HEK293 (cell line): ENCODE measurements at regions not wholly inside any gene's neighbourhood (a gene's known extent, or its start where the extent isn't known, plus 50 kb on each side); places are given as distances from the start of the nearest gene placed in this dataset.

ENCODE experiments used
- CTCF ChIA-PET: fragments of 350-600 bp; formaldehyde crosslinking; extraction: SDS; loops from one replicate; lab custom pipeline; 2021; ENCODE audit warnings: antibody characterized with exemption; lab: Yijun Ruan, JAX
- POLR2A ChIA-PET: fragments of 300-600 bp; formaldehyde crosslinking; extraction: SDS; loops from one replicate; lab custom pipeline; 2020; ENCODE audit warnings: antibody characterized with exemption, inconsistent platforms; lab: Yijun Ruan, JAX
- H3K27ac ChIP-seq: fragments of 200-500 bp; sonication (Bioruptor generic); 2 replicates; pipeline ENCODE4 v1.5.1; 2014; ENCODE audit warnings: low read depth, low read length, control low read depth, inconsistent platforms; ENCODE audit errors: extremely low read depth
- H3K36me3 ChIP-seq, 2 experiments: fragments of 200-500 bp in 1 of 2; sonication (Bioruptor generic) in 1 of 2; 1 replicate in 1 of 2; 2 replicates in 1 of 2; pipeline ENCODE4 v1.5.1; 2014 to 2017; ENCODE audit warnings: inconsistent platforms in 2 of 2, low read length in 2 of 2; ENCODE audit not compliant: control insufficient read depth in 2 of 2, insufficient read depth in 1 of 2
- H3K4me1 ChIP-seq: fragments of 200-500 bp; sonication (Bioruptor generic); 2 replicates; pipeline ENCODE4 v1.5.1; 2014; ENCODE audit warnings: mild to moderate bottlenecking, low read length, inconsistent platforms; ENCODE audit not compliant: control insufficient read depth, insufficient read depth
- H3K4me3 ChIP-seq: 2 replicates; pipeline ENCODE4 v1.5.1; 2011; ENCODE audit warnings: low read depth, mild to moderate bottlenecking, control low read depth, low read length, moderate library complexity
- H3K9me3 ChIP-seq: fragments of 200-500 bp; sonication (Bioruptor generic); 2 replicates; pipeline ENCODE4 v1.5.1; 2014; ENCODE audit warnings: low read depth, low read length, inconsistent platforms; ENCODE audit not compliant: control insufficient read depth, insufficient read depth
- GLI2 ChIP-seq: fragments of 450-650 bp; formaldehyde crosslinking; IDR thresholded peaks from 2 replicates; pipeline ENCODE4; 2017; ENCODE audit warnings: missing biosample characterization, missing genetic modification characterization, low read depth, borderline replicate concordance
- KLF10 ChIP-seq: fragments of 450-650 bp; IDR thresholded peaks from 2 replicates; pipeline ENCODE4 v1.5.1; 2018; ENCODE audit warnings: missing biosample characterization, mild to moderate bottlenecking, missing genetic modification characterization
- KLF16 ChIP-seq: fragments of 450-650 bp; formaldehyde crosslinking; IDR thresholded peaks from 2 replicates; pipeline ENCODE4 v1.5.1; 2017; ENCODE audit warnings: missing biosample characterization, missing genetic modification characterization
- OVOL3 ChIP-seq: fragments of 450-650 bp; formaldehyde crosslinking; IDR thresholded peaks from 2 replicates; pipeline ENCODE4 v1.5.1; 2016; ENCODE audit warnings: missing biosample characterization, missing genetic modification characterization
- ZBTB21 ChIP-seq: fragments of 450-650 bp; formaldehyde crosslinking; IDR thresholded peaks from 2 replicates; pipeline ENCODE4 v1.5.1; 2017; ENCODE audit warnings: missing biosample characterization, missing genetic modification characterization
- ZNF341 ChIP-seq: fragments of 450-650 bp; formaldehyde crosslinking; IDR thresholded peaks from 2 replicates; pipeline ENCODE4; 2016; ENCODE audit warnings: low read depth, missing biosample characterization, missing genetic modification characterization
- ZNF433 ChIP-seq: fragments of 450-650 bp; formaldehyde crosslinking; IDR thresholded peaks from 2 replicates; pipeline ENCODE4 v1.5.1; 2016; ENCODE audit warnings: missing biosample characterization, missing genetic modification characterization, low read depth
- ZNF473 ChIP-seq: fragments of 450-650 bp; formaldehyde crosslinking; IDR thresholded peaks from 2 replicates; pipeline ENCODE4 v1.5.1; 2017; ENCODE audit warnings: missing biosample characterization, missing genetic modification characterization
- ZNF48 ChIP-seq: fragments of 450-650 bp; formaldehyde crosslinking; IDR thresholded peaks from 2 replicates; pipeline ENCODE4 v1.5.1; 2016; ENCODE audit warnings: missing biosample characterization, missing genetic modification characterization
- ZNF658 ChIP-seq: fragments of 450-650 bp; formaldehyde crosslinking; IDR thresholded peaks from 2 replicates; pipeline ENCODE4; 2016; ENCODE audit warnings: missing biosample characterization, missing genetic modification characterization
- ZNF707 ChIP-seq: fragments of 450-650 bp; formaldehyde crosslinking; IDR thresholded peaks from 2 replicates; pipeline ENCODE4 v1.5.1; 2016; ENCODE audit warnings: missing biosample characterization, missing genetic modification characterization
- TF ChIP-seq, protein P1 (sequence below): fragments of 450-650 bp; formaldehyde crosslinking; IDR thresholded peaks from 2 replicates; pipeline ENCODE4 v1.5.1; 2016; ENCODE audit warnings: missing biosample characterization, missing genetic modification characterization
- TF ChIP-seq, protein P2 (sequence below): fragments of 450-650 bp; formaldehyde crosslinking; IDR thresholded peaks from 2 replicates; pipeline ENCODE4 v1.5.1; 2016; ENCODE audit warnings: missing biosample characterization, missing genetic modification characterization
- TF ChIP-seq, protein P3 (sequence below): fragments of 450-650 bp; formaldehyde crosslinking; IDR thresholded peaks from 2 replicates; pipeline ENCODE4 v1.5.1; 2016; ENCODE audit warnings: missing biosample characterization, missing genetic modification characterization
- TF ChIP-seq, protein P4 (sequence below): fragments of 450-650 bp; formaldehyde crosslinking; IDR thresholded peaks from 2 replicates; pipeline ENCODE4 v1.5.1; 2016; ENCODE audit warnings: missing biosample characterization, missing genetic modification characterization
- TF ChIP-seq, protein P5 (sequence below): fragments of 450-650 bp; formaldehyde crosslinking; IDR thresholded peaks from 2 replicates; pipeline ENCODE4 v1.5.1; 2016; ENCODE audit warnings: missing biosample characterization, missing genetic modification characterization
- TF ChIP-seq, protein P6 (sequence below): fragments of 450-650 bp; formaldehyde crosslinking; IDR thresholded peaks from 2 replicates; pipeline ENCODE4 v1.5.1; 2016; ENCODE audit warnings: missing biosample characterization, missing genetic modification characterization, low read depth

DNA sequence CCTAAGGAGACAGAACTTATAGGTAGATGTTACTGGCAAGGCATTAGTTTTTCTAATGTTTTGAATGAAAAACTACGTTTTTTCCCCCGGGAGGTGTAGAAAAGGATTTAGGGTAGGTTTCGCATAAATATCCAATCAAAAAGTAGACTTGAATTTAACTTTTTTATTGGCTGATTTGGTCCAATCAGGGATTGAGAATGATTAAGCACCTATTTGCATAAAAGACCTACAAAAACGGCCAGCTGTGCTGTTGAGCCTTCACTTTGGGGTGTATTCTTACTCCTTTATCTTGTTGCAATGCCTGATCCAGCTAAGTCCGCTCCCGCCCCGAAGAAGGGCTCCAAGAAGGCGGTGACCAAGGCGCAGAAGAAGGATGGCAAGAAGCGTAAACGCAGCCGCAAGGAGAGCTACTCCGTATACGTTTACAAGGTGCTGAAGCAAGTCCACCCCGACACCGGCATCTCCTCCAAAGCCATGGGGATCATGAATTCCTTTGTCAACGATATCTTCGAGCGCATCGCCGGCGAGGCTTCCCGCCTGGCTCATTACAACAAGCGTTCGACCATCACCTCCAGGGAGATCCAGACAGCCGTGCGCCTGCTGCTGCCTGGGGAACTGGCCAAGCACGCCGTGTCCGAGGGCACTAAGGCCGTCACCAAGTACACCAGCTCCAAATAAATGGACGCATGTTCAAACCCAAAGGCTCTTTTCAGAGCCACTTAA lies 113.5 kb upstream of the BTN3A2 start:
- POLR2A ChIA-PET = interaction anchor here (1.1 to 3.5 kb wide), 11 partner anchors 8 to 343 kb away, joined by 3 to 60 read pairs (median 14); a partner anchor contains a TSS
- no peak overlapping the region for H3K4me3 ChIP-seq
- no peak overlapping the region for H3K27ac ChIP-seq
- H3K4me1 ChIP-seq = no peaks in the 10 kb centered on the region
- no peaks in the 10 kb centered on the region for H3K36me3 ChIP-seq
- no peaks in the 10 kb centered on the region for H3K9me3 ChIP-seq
- CTCF ChIA-PET = interaction anchor here (0.6 to 4.3 kb wide), 5 partner anchors 8 to 94 kb away, joined by 3 to 16 read pairs (median 4); a partner anchor contains a TSS
- no peak for TF ChIP-seq ZNF433
- TF ChIP-seq, protein P1, sequence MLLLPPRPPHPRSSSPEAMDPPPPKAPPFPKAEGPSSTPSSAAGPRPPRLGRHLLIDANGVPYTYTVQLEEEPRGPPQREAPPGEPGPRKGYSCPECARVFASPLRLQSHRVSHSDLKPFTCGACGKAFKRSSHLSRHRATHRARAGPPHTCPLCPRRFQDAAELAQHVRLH (tag by site-specific recombination) = no peak
- no peak for TF ChIP-seq ZNF48 (tag by site-specific recombination)
- TF ChIP-seq, protein P2, sequence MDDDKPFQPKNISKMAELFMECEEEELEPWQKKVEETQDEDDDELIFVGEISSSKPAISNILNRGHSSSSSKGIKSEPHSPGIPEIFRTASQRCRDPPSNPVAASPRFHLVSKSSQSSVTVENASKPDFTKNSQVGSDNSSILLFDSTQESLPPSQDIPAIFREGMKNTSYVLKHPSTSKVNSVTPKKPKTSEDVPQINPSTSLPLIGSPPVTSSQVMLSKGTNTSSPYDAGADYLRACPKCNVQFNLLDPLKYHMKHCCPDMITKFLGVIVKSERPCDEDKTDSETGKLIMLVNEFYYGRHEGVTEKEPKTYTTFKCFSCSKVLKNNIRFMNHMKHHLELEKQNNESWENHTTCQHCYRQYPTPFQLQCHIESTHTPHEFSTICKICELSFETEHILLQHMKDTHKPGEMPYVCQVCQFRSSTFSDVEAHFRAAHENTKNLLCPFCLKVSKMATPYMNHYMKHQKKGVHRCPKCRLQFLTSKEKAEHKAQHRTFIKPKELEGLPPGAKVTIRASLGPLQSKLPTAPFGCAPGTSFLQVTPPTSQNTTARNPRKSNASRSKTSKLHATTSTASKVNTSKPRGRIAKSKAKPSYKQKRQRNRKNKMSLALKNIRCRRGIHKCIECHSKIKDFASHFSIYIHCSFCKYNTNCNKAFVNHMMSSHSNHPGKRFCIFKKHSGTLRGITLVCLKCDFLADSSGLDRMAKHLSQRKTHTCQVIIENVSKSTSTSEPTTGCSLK (tag by site-specific recombination) = no peak
- no peak for TF ChIP-seq ZNF341 (tag by site-specific recombination)
- TF ChIP-seq, protein P3, sequence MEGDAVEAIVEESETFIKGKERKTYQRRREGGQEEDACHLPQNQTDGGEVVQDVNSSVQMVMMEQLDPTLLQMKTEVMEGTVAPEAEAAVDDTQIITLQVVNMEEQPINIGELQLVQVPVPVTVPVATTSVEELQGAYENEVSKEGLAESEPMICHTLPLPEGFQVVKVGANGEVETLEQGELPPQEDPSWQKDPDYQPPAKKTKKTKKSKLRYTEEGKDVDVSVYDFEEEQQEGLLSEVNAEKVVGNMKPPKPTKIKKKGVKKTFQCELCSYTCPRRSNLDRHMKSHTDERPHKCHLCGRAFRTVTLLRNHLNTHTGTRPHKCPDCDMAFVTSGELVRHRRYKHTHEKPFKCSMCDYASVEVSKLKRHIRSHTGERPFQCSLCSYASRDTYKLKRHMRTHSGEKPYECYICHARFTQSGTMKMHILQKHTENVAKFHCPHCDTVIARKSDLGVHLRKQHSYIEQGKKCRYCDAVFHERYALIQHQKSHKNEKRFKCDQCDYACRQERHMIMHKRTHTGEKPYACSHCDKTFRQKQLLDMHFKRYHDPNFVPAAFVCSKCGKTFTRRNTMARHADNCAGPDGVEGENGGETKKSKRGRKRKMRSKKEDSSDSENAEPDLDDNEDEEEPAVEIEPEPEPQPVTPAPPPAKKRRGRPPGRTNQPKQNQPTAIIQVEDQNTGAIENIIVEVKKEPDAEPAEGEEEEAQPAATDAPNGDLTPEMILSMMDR = no peak
- no peak for TF ChIP-seq KLF10 (tag by site-specific recombination)

DNA sequence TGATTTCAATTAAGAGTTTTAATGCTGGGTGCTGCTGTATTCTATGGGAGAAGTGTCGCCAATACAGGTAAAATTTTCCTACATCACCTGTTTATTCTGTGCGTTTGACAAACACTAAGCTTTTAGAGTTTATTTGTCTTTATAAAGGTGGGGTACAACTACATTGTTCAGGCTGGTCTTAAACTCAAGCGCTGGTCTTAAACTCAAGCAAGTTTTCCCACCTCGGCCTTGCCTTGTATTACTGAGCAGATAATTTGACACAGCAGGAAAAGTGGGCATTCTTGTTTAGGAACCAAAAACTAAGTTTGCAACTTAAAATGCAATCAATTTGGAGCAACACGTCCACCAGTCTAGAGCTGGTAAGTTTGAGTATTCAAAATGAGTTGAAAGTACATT lies 112.9 kb upstream of the BTN3A2 start:
- Histone ChIP-seq H3K36me3 (no peaks in the 10 kb centered on the region), H3K27ac (no peak overlapping the region), H3K9me3 (no peaks in the 10 kb centered on the region), H3K4me1 (no peaks in the 10 kb centered on the region), H3K4me3 (no peak overlapping the region)
- ChIA-PET CTCF (interaction anchor here (4.3 kb wide), 1 partner anchor 15 kb away, joined by 16 read pairs; no protein-coding TSS in a partner anchor), POLR2A (interaction anchor here (3.5 kb wide), 1 partner anchor 36 kb away, joined by 60 read pairs; a partner anchor contains a TSS)
- TF ChIP-seq OVOL3 (tag by site-specific recombination) (no peak), KLF16 (tag by site-specific recombination) (no peak), GLI2 (tag by site-specific recombination) (no peak), ZBTB21 (tag by site-specific recombination) (no peak), ZNF707 (tag by site-specific recombination) (no peak), ZNF658 (tag by site-specific recombination) (no peak), ZNF473 (tag by site-specific recombination) (no peak)
- TF ChIP-seq, protein P4, sequence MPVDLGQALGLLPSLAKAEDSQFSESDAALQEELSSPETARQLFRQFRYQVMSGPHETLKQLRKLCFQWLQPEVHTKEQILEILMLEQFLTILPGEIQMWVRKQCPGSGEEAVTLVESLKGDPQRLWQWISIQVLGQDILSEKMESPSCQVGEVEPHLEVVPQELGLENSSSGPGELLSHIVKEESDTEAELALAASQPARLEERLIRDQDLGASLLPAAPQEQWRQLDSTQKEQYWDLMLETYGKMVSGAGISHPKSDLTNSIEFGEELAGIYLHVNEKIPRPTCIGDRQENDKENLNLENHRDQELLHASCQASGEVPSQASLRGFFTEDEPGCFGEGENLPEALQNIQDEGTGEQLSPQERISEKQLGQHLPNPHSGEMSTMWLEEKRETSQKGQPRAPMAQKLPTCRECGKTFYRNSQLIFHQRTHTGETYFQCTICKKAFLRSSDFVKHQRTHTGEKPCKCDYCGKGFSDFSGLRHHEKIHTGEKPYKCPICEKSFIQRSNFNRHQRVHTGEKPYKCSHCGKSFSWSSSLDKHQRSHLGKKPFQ = no peak
- TF ChIP-seq, protein P5, sequence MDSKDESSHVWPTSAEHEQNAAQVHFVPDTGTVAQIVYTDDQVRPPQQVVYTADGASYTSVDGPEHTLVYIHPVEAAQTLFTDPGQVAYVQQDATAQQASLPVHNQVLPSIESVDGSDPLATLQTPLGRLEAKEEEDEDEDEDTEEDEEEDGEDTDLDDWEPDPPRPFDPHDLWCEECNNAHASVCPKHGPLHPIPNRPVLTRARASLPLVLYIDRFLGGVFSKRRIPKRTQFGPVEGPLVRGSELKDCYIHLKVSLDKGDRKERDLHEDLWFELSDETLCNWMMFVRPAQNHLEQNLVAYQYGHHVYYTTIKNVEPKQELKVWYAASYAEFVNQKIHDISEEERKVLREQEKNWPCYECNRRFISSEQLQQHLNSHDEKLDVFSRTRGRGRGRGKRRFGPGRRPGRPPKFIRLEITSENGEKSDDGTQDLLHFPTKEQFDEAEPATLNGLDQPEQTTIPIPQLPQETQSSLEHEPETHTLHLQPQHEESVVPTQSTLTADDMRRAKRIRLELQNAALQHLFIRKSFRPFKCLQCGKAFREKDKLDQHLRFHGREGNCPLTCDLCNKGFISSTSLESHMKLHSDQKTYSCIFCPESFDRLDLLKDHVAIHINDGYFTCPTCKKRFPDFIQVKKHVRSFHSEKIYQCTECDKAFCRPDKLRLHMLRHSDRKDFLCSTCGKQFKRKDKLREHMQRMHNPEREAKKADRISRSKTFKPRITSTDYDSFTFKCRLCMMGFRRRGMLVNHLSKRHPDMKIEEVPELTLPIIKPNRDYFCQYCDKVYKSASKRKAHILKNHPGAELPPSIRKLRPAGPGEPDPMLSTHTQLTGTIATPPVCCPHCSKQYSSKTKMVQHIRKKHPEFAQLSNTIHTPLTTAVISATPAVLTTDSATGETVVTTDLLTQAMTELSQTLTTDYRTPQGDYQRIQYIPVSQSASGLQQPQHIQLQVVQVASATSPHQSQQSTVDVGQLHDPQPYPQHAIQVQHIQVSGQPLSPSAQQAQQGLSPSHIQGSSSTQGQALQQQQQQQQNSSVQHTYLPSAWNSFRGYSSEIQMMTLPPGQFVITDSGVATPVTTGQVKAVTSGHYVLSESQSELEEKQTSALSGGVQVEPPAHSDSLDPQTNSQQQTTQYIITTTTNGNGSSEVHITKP (tag by site-specific recombination) = no peak
- TF ChIP-seq, protein P2 (tag by site-specific recombination) = no peak
- TF ChIP-seq, protein P6, sequence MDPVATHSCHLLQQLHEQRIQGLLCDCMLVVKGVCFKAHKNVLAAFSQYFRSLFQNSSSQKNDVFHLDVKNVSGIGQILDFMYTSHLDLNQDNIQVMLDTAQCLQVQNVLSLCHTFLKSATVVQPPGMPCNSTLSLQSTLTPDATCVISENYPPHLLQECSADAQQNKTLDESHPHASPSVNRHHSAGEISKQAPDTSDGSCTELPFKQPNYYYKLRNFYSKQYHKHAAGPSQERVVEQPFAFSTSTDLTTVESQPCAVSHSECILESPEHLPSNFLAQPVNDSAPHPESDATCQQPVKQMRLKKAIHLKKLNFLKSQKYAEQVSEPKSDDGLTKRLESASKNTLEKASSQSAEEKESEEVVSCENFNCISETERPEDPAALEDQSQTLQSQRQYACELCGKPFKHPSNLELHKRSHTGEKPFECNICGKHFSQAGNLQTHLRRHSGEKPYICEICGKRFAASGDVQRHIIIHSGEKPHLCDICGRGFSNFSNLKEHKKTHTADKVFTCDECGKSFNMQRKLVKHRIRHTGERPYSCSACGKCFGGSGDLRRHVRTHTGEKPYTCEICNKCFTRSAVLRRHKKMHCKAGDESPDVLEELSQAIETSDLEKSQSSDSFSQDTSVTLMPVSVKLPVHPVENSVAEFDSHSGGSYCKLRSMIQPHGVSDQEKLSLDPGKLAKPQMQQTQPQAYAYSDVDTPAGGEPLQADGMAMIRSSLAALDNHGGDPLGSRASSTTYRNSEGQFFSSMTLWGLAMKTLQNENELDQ (tag by site-specific recombination) = no peak
